WTC11 (cell line): ENCODE measurements at regions not wholly inside any gene's neighbourhood (a gene's known extent, or its start where the extent isn't known, plus 50 kb on each side); places are given as distances from the start of the nearest gene placed in this dataset.

ENCODE experiments used
- CTCF ChIP-seq: fragments of 200-600 bp; IDR thresholded peaks from 2 replicates; pipeline ENCODE4 v1.8.0; 2022; ENCODE audit warnings: antibody characterized with exemption
- ETV6 ChIP-seq: sonication (generic); formaldehyde crosslinking; IDR thresholded peaks from 2 replicates; pipeline ENCODE4 v1.8.1; 2022; ENCODE audit warnings: mild to moderate bottlenecking, missing genetic modification reagents
- FOXK1 ChIP-seq: sonication (generic); formaldehyde crosslinking; IDR thresholded peaks from 2 replicates; pipeline ENCODE4 v1.8.0; 2022; ENCODE audit warnings: mild to moderate bottlenecking, moderate library complexity, missing genetic modification reagents
- GABPB1 ChIP-seq: sonication (generic); formaldehyde crosslinking; IDR thresholded peaks from 2 replicates; pipeline ENCODE4 v1.8.1; 2023; ENCODE audit warnings: mild to moderate bottlenecking, missing genetic modification reagents
- SP1 ChIP-seq: sonication (generic); formaldehyde crosslinking; conservative IDR thresholded peaks from 2 replicates; pipeline ENCODE4 v1.8.1; 2022; ENCODE audit warnings: missing genetic modification reagents
- TCF7 ChIP-seq: sonication (generic); formaldehyde crosslinking; IDR thresholded peaks from 2 replicates; pipeline ENCODE4 v1.8.0; 2022; ENCODE audit warnings: mild to moderate bottlenecking, low read depth, missing genetic modification reagents, moderate library complexity
- ZNF121 ChIP-seq: sonication (generic); formaldehyde crosslinking; IDR thresholded peaks from 2 replicates; pipeline ENCODE4 v1.8.0; 2023; ENCODE audit warnings: missing genetic modification reagents
- TF ChIP-seq, protein P1 (sequence below): sonication (generic); formaldehyde crosslinking; IDR thresholded peaks from 2 replicates; pipeline ENCODE4 v1.8.1; 2023; ENCODE audit warnings: mild to moderate bottlenecking, missing genetic modification reagents, borderline replicate concordance

DNA sequence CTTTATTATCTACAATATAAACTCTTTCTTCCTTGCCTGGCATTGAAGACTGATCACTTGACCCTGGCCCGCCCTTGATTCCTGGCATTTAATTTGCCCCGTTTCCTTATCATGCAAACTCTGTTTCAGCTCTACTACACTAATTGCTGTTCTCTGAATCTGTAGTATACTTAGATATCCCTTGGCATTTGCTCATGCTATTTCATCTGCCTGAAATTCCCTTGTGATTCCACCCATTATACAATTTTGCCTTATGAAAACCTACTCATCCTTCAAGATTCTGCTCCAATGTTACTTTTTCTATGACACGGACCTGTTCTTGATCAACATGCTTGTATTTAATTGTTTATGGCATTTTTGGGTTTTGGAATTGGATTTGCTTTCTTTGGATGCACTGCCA, 459.9 kb upstream of the AMOT start:
- TF ChIP-seq FOXK1: no peak
- no peak for TF ChIP-seq SP1 (CRISPR knock-in tag)
- TF ChIP-seq GABPB1 (CRISPR knock-in tag): no peak
- TF ChIP-seq CTCF: no peak
- no peak for TF ChIP-seq TCF7 (CRISPR knock-in tag)
- TF ChIP-seq ZNF121: no peak
- TF ChIP-seq, protein P1, sequence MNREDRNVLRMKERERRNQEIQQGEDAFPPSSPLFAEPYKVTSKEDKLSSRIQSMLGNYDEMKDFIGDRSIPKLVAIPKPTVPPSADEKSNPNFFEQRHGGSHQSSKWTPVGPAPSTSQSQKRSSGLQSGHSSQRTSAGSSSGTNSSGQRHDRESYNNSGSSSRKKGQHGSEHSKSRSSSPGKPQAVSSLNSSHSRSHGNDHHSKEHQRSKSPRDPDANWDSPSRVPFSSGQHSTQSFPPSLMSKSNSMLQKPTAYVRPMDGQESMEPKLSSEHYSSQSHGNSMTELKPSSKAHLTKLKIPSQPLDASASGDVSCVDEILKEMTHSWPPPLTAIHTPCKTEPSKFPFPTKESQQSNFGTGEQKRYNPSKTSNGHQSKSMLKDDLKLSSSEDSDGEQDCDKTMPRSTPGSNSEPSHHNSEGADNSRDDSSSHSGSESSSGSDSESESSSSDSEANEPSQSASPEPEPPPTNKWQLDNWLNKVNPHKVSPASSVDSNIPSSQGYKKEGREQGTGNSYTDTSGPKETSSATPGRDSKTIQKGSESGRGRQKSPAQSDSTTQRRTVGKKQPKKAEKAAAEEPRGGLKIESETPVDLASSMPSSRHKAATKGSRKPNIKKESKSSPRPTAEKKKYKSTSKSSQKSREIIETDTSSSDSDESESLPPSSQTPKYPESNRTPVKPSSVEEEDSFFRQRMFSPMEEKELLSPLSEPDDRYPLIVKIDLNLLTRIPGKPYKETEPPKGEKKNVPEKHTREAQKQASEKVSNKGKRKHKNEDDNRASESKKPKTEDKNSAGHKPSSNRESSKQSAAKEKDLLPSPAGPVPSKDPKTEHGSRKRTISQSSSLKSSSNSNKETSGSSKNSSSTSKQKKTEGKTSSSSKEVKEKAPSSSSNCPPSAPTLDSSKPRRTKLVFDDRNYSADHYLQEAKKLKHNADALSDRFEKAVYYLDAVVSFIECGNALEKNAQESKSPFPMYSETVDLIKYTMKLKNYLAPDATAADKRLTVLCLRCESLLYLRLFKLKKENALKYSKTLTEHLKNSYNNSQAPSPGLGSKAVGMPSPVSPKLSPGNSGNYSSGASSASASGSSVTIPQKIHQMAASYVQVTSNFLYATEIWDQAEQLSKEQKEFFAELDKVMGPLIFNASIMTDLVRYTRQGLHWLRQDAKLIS: no peak
- TF ChIP-seq ETV6 (CRISPR knock-in tag): no peak
